K562 (cell line): ENCODE measurements at regions not wholly inside any gene's neighbourhood (a gene's known extent, or its start where the extent isn't known, plus 50 kb on each side); places are given as distances from the start of the nearest gene placed in this dataset.

ENCODE experiments used
- ATAC-seq: fragments of 200-7000 bp; cut with Tn5 transposase; 3 replicates; pipeline ENCODE4 v1.9.1; 2020; ENCODE audit warnings: moderate library complexity
- BruUV-seq: library from RNA; stranded (reverse); fragments of 400-500 nt; replicated peaks from 2 replicates; lab custom pipeline; 2021; lab: Mats Ljungman, UMichigan
- CTCF ChIA-PET: fragments of 300-600 bp; formaldehyde crosslinking; extraction: SDS; loops from one replicate; lab custom pipeline; 2021; ENCODE audit warnings: low intra/inter-chr PET ratio; lab: Yijun Ruan, JAX
- POLR2A ChIA-PET: fragments of 300-600, 350-650 bp; sonication (Branson Sonifier 250); formaldehyde crosslinking; extraction: SDS; loops from one replicate; lab custom pipeline; 2021; ENCODE audit warnings: antibody characterized with exemption, inconsistent platforms; lab: Yijun Ruan, JAX
- DNase-seq, 4 experiments: peaks; one replicate each; pipeline versions ENCODE4 v3.0.0 to v3.0.0-alpha.2; 2011 to 2018; ENCODE audit warnings: low spot score in 3 of 4, mixed read lengths in 3 of 4; ENCODE audit errors: extremely low read depth in 1 of 4
- FAIRE-seq: peaks from 2 replicates; lab custom pipeline; 2011; peaks lifted over from hg19 to GRCh38; lab: Jason Lieb, UNC
- H2AFZ ChIP-seq: 2 replicates; pipeline ENCODE4 v1.6.0; 2011; ENCODE audit warnings: low read depth, low read length, control low read depth, inconsistent platforms
- H3K27ac ChIP-seq: fragments of 200-600 bp; 3 replicates; pipeline ENCODE4 v1.8.0; 2011; ENCODE audit warnings: low read depth, mild to moderate bottlenecking, control low read depth, inconsistent platforms, low read length, moderate library complexity, mixed read lengths; ENCODE audit errors: extremely low read depth
- H3K27me3 ChIP-seq, 2 experiments: fragments of 300-600 bp in 1 of 2; 2 replicates in 1 of 2; 3 replicates in 1 of 2; pipeline versions ENCODE4 v1.6.0 to v1.8.0; 2011; ENCODE audit warnings: inconsistent platforms in 2 of 2, low read length in 2 of 2, mild to moderate bottlenecking in 1 of 2, mixed read lengths in 1 of 2, moderate library complexity in 1 of 2; ENCODE audit not compliant: control insufficient read depth in 2 of 2, insufficient read depth in 2 of 2
- H3K36me3 ChIP-seq: fragments of 300-600 bp; 3 replicates; pipeline ENCODE4 v1.8.0; 2011; ENCODE audit warnings: mild to moderate bottlenecking, low read length, inconsistent platforms; ENCODE audit not compliant: control insufficient read depth, insufficient read depth
- H3K4me1 ChIP-seq, 2 experiments: fragments of 200-600 bp in 1 of 2; replicated peaks in 1 of 2; 2 replicates in 1 of 2; 3 replicates in 1 of 2; pipeline versions ENCODE4 v1.5.1 to v1.8.0; 2011; ENCODE audit warnings: inconsistent platforms in 2 of 2, low read length in 2 of 2, mild to moderate bottlenecking in 1 of 2, mixed read lengths in 1 of 2, moderate library complexity in 1 of 2; ENCODE audit not compliant: control insufficient read depth in 2 of 2, insufficient read depth in 2 of 2
- H3K4me2 ChIP-seq: 2 replicates; pipeline ENCODE4 v1.6.1; 2011; ENCODE audit warnings: low read length, control low read depth, inconsistent platforms, mixed read lengths; ENCODE audit not compliant: insufficient read depth
- H3K4me3 ChIP-seq: fragments of 200-600 bp; sonication (generic), shearing (Covaris generic); 2 replicates; pipeline ENCODE4 v1.5.1; 2016; ENCODE audit warnings: control low read depth, inconsistent platforms
- H3K79me2 ChIP-seq: fragments of 200-600 bp; 3 replicates; pipeline ENCODE4 v1.8.0; 2011; ENCODE audit warnings: low read length, inconsistent platforms; ENCODE audit not compliant: control insufficient read depth, insufficient read depth
- H3K9ac ChIP-seq, 2 experiments: 2 replicates each; pipeline versions ENCODE4 v1.6.0 to v1.6.1; 2011; ENCODE audit warnings: low read depth in 2 of 2, low read length in 2 of 2, control low read depth in 1 of 2, inconsistent platforms in 1 of 2, mild to moderate bottlenecking in 1 of 2, mixed read lengths in 1 of 2; ENCODE audit not compliant: insufficient read depth in 1 of 2
- H3K9me1 ChIP-seq: one replicate; pipeline ENCODE4 v1.6.0; 2011; ENCODE audit warnings: inconsistent platforms, mild to moderate bottlenecking, low read length, moderate library complexity; ENCODE audit not compliant: control insufficient read depth, insufficient read depth
- H3K9me3 ChIP-seq: replicated peaks from 2 replicates; pipeline ENCODE4 v1.5.1; 2011; ENCODE audit warnings: low read depth, low read length, inconsistent platforms; ENCODE audit not compliant: control insufficient read depth, insufficient read depth
- H4K20me1 ChIP-seq: replicated peaks from 2 replicates; pipeline ENCODE4 v1.6.1; 2011; ENCODE audit warnings: low read length, inconsistent platforms, mixed read lengths; ENCODE audit not compliant: control insufficient read depth, insufficient read depth
- HSF4 ChIP-seq: fragments of 250-450 bp; sonication (Bioruptor Pico); IDR thresholded peaks from 2 replicates; pipeline ENCODE4 v2.1.2; 2022; ENCODE audit warnings: mild to moderate bottlenecking, moderate library complexity, borderline replicate concordance
- IRF9 ChIP-seq: fragments of 450-650 bp; IDR thresholded peaks from 2 replicates; pipeline ENCODE4 v1.6.1; 2016; ENCODE audit warnings: missing biosample characterization, missing genetic modification characterization
- KLF16 ChIP-seq: IDR thresholded peaks from 2 replicates; pipeline ENCODE4 v1.6.1; 2016; ENCODE audit warnings: antibody characterized with exemption
- MAFF ChIP-seq: IDR thresholded peaks from 2 replicates; pipeline ENCODE4 v1.6.1; 2012; ENCODE audit warnings: low read length, improper control_type of control experiment
- MAFG ChIP-seq: fragments of 450-650 bp; conservative IDR thresholded peaks from 2 replicates; pipeline ENCODE4 v1.6.1; 2016; ENCODE audit warnings: missing genetic modification characterization, missing compliant biosample characterization
- RBM14 ChIP-seq: fragments of 200-400 bp; formaldehyde crosslinking; IDR thresholded peaks from 2 replicates; pipeline ENCODE4 v1.6.1; 2018; ENCODE audit warnings: low read depth, mild to moderate bottlenecking, low read length, moderate library complexity, borderline replicate concordance; ENCODE audit not compliant: insufficient read depth
- STAT5A ChIP-seq: IDR thresholded peaks from 2 replicates; pipeline ENCODE4 v1.6.1; 2012; ENCODE audit warnings: low read length, inconsistent platforms, borderline replicate concordance
- ZBTB8A ChIP-seq: fragments of 450-650 bp; IDR thresholded peaks from 2 replicates; pipeline ENCODE4 v1.6.1; 2018; ENCODE audit warnings: mild to moderate bottlenecking, moderate library complexity; ENCODE audit not compliant: partially characterized antibody
- ZNF695 ChIP-seq: fragments of 450-650 bp; formaldehyde crosslinking; IDR thresholded peaks from 2 replicates; pipeline ENCODE4 v1.4.0; 2020; ENCODE audit warnings: mild to moderate bottlenecking, moderate library complexity
- WGBS: fragments of 100-300 bp; shearing (Covaris generic); methylation state at CpG from one replicate; pipeline ENCODE4 v1.1.6; 2016; ENCODE audit warnings: low coverage, mixed read lengths; ENCODE audit not compliant: insufficient coverage; ENCODE audit errors: missing lambda C conversion rate; 5-methylcytosine and 5-hydroxymethylcytosine counted together
- in situ Hi-C: fragments of 300-500 bp; cut with MboI; formaldehyde crosslinking; loops from 4 replicates; pipeline ENCODE4 v1.15.0; 2018; ENCODE audit warnings: inconsistent platforms, mixed read lengths
- intact Hi-C: fragments of 100-400 bp; cut with micrococcal nuclease; formaldehyde crosslinking; loops from 2 replicates; pipeline ENCODE4 v1.14.2; 2022
- TF ChIP-seq, protein P1 (sequence below): fragments of 150-350 bp; conservative IDR thresholded peaks from 2 replicates; pipeline ENCODE4 v1.6.1; 2014; ENCODE audit warnings: low read length
- TF ChIP-seq, protein P2 (sequence below), 2 experiments: fragments of 450-650 bp; IDR thresholded peaks; 2 replicates each; pipeline ENCODE4 v1.6.1; 2016; ENCODE audit warnings: mild to moderate bottlenecking in 2 of 2, borderline replicate concordance in 1 of 2, low read depth in 1 of 2, moderate library complexity in 1 of 2

DNA sequence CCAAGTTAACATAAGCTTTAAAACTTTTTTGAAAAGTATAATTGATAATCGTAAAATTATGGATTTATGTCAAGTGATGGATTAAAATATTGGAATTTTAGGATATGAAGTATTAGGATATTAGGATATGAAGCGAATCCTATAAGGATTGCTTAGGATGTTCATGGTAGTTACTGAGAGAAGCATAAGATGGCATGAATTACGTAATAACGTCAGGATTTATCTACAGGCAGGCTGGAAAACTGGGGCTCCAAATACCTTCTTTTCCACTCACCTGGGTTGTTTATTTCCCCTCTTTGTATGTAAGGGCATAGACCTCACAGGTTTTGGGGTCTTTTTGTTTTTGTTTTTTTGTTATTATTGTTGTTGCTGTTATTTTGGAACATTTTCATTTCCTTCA is 65.2 kb upstream of the TMEM33 start:
- peaks cover 0 to 4% of the 10 kb centered on the region in 2 experiments; a peak in 2 of 5 replicates for H3K4me1 ChIP-seq
- peaks cover 31 to 43% of the 10 kb centered on the region in 2 experiments for H3K27me3 ChIP-seq
- no peak overlapping the region for H3K4me2 ChIP-seq
- no peak overlapping the region for H3K27ac ChIP-seq
- FAIRE-seq, result no peak
- 0% methylated on average over 4 of the region's 4 CpGs for WGBS
- ATAC-seq, result no peak
- H3K4me3 ChIP-seq, result no peak overlapping the region
- POLR2A ChIA-PET, result no interaction called here
- no peak overlapping the region for H3K9ac ChIP-seq
- CTCF ChIA-PET, result no interaction called here
- H4K20me1 ChIP-seq, result no peaks in the 10 kb centered on the region
- H2AFZ ChIP-seq, result no peak overlapping the region
- intact Hi-C loops (no loop called here), in situ Hi-C loops (no loop called here)
- no peaks in the 10 kb centered on the region for H3K9me1 ChIP-seq
- H3K9me3 ChIP-seq, result no peaks in the 10 kb centered on the region; the same call in 1 of the 2 replicates
- TF ChIP-seq, protein P1, sequence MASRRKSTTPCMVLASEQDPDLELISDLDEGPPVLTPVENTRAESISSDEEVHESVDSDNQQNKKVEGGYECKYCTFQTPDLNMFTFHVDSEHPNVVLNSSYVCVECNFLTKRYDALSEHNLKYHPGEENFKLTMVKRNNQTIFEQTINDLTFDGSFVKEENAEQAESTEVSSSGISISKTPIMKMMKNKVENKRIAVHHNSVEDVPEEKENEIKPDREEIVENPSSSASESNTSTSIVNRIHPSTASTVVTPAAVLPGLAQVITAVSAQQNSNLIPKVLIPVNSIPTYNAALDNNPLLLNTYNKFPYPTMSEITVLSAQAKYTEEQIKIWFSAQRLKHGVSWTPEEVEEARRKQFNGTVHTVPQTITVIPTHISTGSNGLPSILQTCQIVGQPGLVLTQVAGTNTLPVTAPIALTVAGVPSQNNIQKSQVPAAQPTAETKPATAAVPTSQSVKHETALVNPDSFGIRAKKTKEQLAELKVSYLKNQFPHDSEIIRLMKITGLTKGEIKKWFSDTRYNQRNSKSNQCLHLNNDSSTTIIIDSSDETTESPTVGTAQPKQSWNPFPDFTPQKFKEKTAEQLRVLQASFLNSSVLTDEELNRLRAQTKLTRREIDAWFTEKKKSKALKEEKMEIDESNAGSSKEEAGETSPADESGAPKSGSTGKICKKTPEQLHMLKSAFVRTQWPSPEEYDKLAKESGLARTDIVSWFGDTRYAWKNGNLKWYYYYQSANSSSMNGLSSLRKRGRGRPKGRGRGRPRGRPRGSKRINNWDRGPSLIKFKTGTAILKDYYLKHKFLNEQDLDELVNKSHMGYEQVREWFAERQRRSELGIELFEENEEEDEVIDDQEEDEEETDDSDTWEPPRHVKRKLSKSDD, result no peak
- TF ChIP-seq MAFF (no peak), HSF4 (no peak), ZNF695 (no peak), KLF16 (no peak), IRF9 (tag) (no peak), ZBTB8A (no peak), MAFG (no peak), STAT5A (no peak), RBM14 (no peak)
- TF ChIP-seq, protein P2, sequence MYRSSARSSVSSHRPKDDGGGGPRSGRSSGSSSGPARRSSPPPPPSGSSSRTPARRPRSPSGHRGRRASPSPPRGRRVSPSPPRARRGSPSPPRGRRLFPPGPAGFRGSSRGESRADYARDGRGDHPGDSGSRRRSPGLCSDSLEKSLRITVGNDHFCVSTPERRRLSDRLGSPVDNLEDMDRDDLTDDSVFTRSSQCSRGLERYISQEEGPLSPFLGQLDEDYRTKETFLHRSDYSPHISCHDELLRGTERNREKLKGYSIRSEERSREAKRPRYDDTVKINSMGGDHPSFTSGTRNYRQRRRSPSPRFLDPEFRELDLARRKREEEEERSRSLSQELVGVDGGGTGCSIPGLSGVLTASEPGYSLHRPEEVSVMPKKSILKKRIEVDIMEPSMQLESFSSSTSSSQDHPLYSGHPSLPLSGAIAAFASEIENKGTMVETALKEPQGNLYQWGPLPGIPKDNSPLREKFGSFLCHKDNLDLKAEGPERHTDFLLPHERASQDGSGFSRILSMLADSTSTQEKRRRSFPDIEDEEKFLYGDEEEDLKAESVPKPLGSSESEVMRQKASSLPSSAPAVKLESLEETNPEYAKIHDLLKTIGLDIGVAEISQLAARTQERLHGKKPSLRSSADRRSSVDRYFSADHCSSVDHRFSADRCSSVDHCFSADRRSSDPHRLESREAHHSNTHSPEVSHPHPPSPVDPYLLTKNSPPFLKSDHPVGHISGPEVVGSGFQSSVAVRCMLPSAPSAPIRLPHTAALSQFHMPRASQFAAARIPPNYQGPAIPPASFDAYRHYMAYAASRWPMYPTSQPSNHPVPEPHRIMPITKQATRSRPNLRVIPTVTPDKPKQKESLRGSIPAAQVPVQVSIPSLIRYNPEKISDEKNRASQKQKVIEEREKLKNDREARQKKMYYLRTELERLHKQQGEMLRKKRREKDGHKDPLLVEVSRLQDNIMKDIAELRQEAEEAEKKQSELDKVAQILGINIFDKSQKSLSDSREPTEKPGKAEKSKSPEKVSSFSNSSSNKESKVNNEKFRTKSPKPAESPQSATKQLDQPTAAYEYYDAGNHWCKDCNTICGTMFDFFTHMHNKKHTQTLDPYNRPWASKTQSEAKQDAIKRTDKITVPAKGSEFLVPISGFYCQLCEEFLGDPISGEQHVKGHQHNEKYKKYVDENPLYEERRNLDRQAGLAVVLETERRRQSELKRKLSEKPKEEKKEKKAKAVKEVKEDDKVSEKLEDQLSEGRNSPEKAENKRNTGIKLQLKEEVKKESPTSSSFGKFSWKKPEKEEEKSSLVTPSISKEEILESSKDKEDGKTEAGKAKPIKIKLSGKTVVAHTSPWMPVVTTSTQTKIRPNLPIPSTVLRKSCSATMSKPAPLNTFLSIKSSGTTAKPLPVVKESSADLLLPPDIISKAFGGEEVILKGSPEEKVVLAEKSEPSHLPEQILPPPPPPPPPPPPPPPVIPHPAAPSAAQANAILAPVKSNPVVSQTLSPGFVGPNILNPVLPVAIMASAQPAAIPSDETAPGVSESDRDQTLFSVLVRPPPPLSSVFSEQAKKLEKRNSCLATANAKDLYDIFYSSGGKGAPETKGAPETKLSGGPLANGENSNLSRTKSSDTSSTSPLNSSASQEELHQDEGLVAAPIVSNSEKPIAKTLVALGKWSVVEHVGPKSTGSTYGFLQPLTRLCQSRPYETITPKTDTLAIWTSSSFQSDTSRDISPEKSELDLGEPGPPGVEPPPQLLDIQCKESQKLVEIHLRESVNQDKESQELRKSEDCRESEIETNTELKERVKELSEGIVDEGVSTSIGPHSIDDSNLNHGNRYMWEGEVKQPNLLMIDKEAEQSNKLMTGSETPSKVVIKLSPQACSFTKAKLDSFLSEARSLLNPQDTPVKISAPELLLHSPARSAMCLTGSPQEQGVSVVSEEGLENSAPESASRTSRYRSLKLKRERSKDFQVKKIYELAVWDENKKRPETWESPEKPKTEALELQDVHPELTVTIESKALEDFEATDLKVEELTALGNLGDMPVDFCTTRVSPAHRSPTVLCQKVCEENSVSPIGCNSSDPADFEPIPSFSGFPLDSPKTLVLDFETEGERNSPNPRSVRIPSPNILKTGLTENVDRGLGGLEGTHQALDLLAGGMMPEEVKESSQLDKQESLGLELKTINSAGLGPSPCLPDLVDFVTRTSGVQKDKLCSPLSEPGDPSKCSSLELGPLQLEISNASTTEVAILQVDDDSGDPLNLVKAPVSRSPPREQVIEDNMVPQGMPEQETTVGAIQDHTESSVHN (IDR thresholded peaks at IDR 0.05; ENCODE audit: borderline replicate concordance in 1 of 2, low read depth in 1 of 2), result no peak
- no TSS peak for BruUV-seq
- no peaks in the 10 kb centered on the region for H3K36me3 ChIP-seq
- no peak for DNase-seq
- no peaks in the 10 kb centered on the region for H3K79me2 ChIP-seq
